EH (cell line): ENCODE measurements at regions not wholly inside any gene's neighbourhood (a gene's known extent, or its start where the extent isn't known, plus 50 kb on each side); places are given as distances from the start of the nearest gene placed in this dataset.
"Not testable (repeated sequence)": the region's sequence is repeated elsewhere in the genome, so short reads cannot be mapped to it uniquely, and the experiment has no call there.

Experiments used
- DNase-seq: peaks from one replicate; pipeline ENCODE4 v3.0.0-alpha.2; 2015; ENCODE audit warnings: low read depth

GRCh38 chr2:106009096-106009495 lies 185.0 kb downstream of the UXS1 start:
- DNase-seq = no peak

GRCh38 chr2:106004851-106005250 lies 189.2 kb downstream of the UXS1 start:
- no peak for DNase-seq

GRCh38 chr2:105999211-105999989 lies 194.7 kb downstream of the UXS1 start:
- no peak for DNase-seq

- no peak for DNase-seq
Measured at GRCh38 chr2:105997711-105998110, 196.4 kb downstream of the UXS1 start.

DNA sequence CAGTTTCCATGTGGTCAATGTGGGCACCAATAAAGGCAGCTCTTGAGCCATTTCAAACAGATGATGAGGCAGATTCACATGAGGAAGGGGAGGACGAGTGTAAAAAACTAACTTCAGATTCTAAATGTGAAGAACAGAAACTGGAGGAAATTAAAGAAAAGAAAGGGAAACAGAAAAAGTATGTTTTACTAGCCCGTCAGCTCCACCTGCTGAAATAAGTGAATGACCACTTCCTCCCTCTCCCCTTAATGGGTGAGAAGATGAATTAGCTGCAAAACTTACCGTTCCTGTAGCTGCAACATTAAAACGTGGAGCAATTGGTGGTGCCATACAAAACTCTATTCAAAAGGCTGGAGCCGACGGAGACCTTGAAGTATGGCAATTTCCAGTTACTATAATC lies 203.5 kb downstream of the UXS1 start:
- DNase-seq = no peak

DNA sequence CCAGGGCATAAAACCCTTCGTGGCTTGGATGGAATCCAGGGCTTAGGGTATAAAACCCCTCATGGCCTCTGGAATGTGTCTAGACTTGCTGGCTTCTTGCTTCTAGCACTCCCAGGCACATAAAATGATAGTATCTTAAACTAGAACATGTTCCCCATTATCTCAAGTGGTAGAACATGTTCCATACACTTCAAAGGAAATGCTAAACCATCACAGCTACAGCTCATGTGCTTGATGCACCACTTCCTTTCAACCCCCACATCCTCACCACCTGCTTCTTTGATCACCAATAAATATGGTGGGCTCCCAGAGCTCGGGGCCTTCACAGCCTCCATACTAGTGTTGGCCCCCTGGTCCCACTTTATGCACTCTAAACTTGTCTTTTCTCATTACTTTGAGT lies 204.3 kb downstream of the UXS1 start:
- not testable (repeated sequence) for DNase-seq

GRCh38 chr2:105989070-105989469 lies 205.0 kb downstream of the UXS1 start:
- DNase-seq = no peak

DNA sequence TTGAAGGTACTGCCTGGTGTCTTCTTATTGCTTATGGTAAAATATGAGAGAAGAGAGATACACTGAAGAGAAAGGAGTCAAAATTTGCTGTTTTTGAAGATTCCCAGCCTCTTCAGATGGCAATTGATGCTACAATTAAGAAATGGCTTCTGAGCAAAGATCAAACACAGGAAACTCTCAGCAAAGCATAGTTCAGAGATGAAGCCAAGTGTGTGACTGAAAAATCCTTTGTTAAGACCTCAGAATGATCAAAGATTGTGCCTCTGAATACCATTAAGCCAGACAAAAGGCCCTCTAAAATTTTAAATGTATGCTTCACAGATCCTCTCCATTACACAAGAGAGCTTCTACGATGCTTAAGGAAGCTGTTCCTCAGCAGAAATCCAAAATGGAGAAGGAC lies 216.3 kb downstream of the UXS1 start:
- peak; percentile 6 for DNase-seq

- peak; percentile 90 for DNase-seq
Measured at GRCh38 chr2:105977212-105977611, 216.9 kb downstream of the UXS1 start.

DNA sequence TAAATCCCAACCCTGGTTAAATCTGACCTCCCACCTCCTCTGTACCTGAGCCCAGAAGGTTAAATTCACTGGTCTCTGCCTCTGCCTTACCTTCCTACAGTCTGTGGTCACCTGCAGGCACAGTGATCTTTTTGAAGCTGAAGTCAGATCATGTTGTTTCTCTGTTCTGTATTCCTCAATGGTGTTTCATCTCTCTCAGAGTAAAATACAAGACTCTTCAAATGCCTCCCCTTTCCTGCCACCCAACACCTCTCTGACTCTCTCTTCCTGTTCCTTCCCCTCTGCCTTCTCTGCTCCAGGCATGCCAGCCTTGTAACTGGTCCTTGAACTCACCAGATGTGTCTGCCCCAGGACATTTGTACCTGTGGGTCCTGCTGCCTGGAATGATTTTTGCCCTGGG lies 219.3 kb downstream of the UXS1 start:
- no peak for DNase-seq

GRCh38 chr2:105972927-105973326 lies 221.2 kb downstream of the UXS1 start:
- DNase-seq = no peak

- no peak for DNase-seq
Measured at GRCh38 chr2:105972246-105972645, 221.9 kb downstream of the UXS1 start.

- peak; percentile 11 for DNase-seq
Measured at GRCh38 chr2:105969552-105969951, 224.5 kb downstream of the UXS1 start.

- no peak for DNase-seq
Measured at GRCh38 chr2:105962221-105962620, 217.5 kb downstream of the NCK2 start.

- no peak for DNase-seq
Measured at GRCh38 chr2:105961599-105962146, 217.0 kb downstream of the NCK2 start.

DNA sequence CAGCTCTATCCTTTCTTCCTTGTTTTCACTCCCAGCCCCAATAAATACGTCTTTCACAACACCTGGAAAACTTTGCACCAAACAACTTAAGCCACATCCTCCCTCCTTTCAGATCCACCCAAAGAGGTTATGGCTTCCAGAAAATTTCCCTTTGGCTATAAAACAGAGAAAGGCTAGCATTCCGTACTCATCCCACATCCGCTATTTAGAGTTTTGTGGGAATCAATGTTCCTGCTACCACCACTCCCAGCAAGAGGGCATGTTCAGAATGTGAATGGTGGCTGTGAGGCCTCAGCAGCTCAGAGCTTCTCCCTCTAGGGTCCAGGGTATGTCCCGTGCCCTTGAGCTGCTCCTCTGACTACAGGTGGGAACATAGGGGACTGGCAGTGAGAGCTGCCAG lies 214.6 kb downstream of the NCK2 start:
- DNase-seq = peak; percentile 50

GRCh38 chr2:105954891-105955290 lies 210.2 kb downstream of the NCK2 start:
- DNase-seq = no peak

DNA sequence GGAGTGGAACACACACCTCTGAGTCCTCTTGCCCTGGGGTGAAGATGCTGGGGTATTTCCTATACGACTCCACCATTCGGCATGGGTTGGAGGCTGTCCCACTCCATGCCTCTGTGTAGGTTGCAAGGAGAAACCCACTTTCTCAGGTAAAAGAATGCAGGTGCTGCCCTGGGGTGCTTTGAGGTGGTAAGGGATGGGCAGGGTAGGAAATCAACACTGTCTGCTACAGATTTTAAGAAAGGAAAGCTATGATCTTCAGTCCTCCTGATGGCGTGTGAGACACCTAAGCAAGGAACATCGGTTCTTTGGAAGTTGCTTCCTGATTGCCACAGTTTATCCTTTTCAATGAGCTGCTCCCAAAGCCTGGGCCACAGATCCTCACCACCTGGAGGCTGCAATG lies 209.2 kb downstream of the NCK2 start:
- DNase-seq = no peak

DNA sequence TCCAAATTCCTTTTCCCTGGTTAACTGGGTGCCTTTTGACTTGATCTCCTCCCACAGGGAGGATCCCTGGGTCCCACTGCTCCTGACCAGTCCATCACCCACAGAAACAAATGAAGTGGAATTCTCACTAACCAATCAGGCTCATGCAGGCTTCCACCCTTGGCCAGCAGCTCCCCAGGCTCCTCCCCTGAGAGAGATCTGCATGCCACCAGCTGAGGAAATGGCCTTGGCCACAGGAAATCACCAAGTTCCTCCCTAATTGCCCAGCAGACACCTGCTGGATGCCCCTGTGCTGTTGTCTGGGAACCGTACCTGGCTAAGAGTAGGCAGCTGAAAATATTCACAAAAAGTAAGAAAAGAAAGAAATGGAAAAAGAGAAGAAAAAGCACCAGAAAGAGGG lies 207.4 kb downstream of the NCK2 start:
- DNase-seq = peak; percentile 7

DNA sequence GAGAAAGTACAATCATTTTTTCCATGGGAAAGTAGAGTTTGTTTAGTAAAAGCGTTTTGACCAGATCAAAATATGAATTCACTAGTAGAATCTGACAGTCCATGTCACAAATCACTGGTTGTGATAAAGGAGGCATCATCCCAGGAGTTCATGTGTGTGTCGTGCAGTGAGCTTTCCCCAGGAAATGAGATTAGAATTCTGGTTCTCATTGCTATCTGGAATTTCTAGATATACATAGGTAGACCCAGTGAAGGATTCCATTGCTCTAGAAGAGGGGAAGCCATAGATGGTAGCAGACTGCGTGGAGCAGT lies 206.6 kb downstream of the NCK2 start:
- DNase-seq = no peak

DNA sequence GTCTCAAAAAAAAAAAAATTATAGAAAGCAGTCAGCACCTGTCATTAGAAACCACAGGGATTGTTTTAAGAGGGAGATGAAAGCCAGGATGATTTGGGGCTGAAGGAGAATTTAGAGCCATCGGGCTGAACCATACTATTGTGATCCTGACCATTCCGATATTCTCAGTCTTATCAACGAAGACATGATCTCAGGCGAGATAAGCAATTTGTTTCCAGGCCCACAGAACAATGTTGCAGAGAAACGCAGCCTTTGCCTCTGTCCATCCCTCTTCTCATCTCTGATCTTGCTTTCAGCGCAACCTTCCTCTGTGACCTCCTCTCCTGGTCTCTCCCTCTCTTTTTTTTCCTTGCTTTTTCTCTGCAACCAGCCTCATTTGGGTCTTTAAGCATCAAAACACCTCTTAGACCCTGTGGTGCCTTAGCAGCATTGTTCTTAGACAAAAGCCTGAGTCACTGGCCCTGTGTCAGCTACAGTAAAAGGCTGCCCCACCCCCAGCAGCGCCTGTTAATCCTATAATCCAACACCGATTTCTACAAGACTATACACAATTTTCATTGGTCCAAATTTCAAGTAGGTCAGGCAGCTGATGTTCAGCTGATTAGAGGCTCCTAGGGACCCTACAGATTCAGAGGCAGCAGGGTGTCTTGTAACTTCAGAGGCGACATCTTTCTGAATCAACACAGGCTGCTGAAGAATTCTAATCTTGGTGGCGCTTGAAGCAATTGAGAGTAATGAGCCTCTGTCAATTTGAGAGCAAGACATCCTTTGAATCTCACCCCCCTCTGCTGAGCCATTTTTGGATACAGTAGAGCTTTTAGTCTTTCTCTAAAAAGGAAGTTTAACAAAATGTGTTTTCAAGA lies 206.0 kb downstream of the NCK2 start:
- no peak for DNase-seq

DNA sequence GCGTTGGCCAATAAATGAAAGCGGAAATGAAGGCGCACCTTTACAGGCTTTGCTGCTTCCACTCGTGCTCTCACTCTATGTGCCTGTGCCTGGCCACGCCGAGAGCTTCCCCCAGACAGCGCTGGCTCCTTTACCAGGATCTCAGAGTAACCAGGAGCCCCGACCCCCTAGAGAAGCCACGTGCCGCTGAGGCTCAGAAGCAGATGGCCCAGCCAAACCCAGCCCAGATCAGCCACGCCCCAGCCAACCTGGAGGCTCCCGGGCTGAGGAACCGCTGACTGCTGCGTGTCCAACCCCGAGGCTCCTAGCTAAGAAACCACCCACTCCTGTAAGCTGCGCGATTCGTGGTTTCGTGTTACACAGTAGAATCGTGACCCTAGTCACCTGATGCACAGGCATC lies 199.3 kb downstream of the NCK2 start:
- no peak for DNase-seq
